IMR-90 (cell line): ENCODE measurements at regions not wholly inside any gene's neighbourhood (a gene's known extent, or its start where the extent isn't known, plus 50 kb on each side); places are given as distances from the start of the nearest gene placed in this dataset.

Experiments used
- ATAC-seq: fragments of 200-7000 bp; cut with Tn5 transposase; 2 replicates; pipeline ENCODE4 v1.9.1; 2020; ENCODE audit warnings: low read depth, mild to moderate bottlenecking, moderate library complexity
- BruUV-seq: library from RNA; stranded (reverse); fragments of 400-500 nt; replicated peaks from 2 replicates; lab custom pipeline; 2021; lab: Mats Ljungman, UMichigan
- CTCF ChIA-PET: fragments of 300-600 bp; formaldehyde crosslinking; extraction: SDS; loops from one replicate; lab custom pipeline; 2021; ENCODE audit warnings: antibody characterized with exemption; lab: Yijun Ruan, JAX
- POLR2A ChIA-PET: fragments of 300-600 bp; sonication (Branson Sonifier 250); formaldehyde crosslinking; loops from one replicate; lab custom pipeline; 2022; ENCODE audit warnings: antibody characterized with exemption; ENCODE audit not compliant: unreplicated experiment; lab: Charles Lee
- DNase-seq: peaks from one replicate; pipeline ENCODE4 v3.0.0; 2013
- H2AFZ ChIP-seq: replicated peaks from 2 replicates; pipeline ENCODE3; 2013; ENCODE audit warnings: low read length, mild to moderate bottlenecking; ENCODE audit not compliant: poor library complexity
- H2AK5ac ChIP-seq: 2 replicates; pipeline ENCODE4 v1.6.1; 2013; ENCODE audit warnings: low read depth, low read length, inconsistent platforms
- H2AK9ac ChIP-seq: replicated peaks from 2 replicates; pipeline ENCODE3; 2013; ENCODE audit warnings: mild to moderate bottlenecking, low read depth, low read length, moderate library complexity; ENCODE audit not compliant: poor library complexity
- H2BK120ac ChIP-seq: 2 replicates; pipeline ENCODE4 v1.6.1; 2013; ENCODE audit warnings: low read depth, low read length, inconsistent platforms
- H2BK15ac ChIP-seq: 3 replicates; pipeline ENCODE4 v1.6.1; 2013; ENCODE audit warnings: low read depth, low read length, inconsistent platforms
- H2BK20ac ChIP-seq: 2 replicates; pipeline ENCODE4 v1.6.1; 2013; ENCODE audit warnings: low read depth, mild to moderate bottlenecking, inconsistent platforms, low read length, moderate library complexity
- H2BK5ac ChIP-seq: 2 replicates; pipeline ENCODE4 v1.6.1; 2013; ENCODE audit warnings: mild to moderate bottlenecking, low read depth, low read length, inconsistent platforms; ENCODE audit not compliant: poor library complexity, severe bottlenecking
- H3K14ac ChIP-seq: replicated peaks from 2 replicates; pipeline ENCODE4 v1.6.1; 2013; ENCODE audit warnings: low read depth, low read length, inconsistent platforms
- H3K18ac ChIP-seq: 2 replicates; pipeline ENCODE4 v1.6.1; 2013; ENCODE audit warnings: low read depth, low read length, control low read depth
- H3K23ac ChIP-seq: 2 replicates; pipeline ENCODE4 v1.6.1; 2013; ENCODE audit warnings: low read depth, low read length, inconsistent platforms
- H3K27ac ChIP-seq: 2 replicates; pipeline ENCODE4 v1.5.1; 2013; ENCODE audit warnings: mild to moderate bottlenecking, control low read depth, low read length; ENCODE audit not compliant: insufficient read depth
- H3K27me3 ChIP-seq: 2 replicates; pipeline ENCODE4 v1.6.1; 2013; ENCODE audit warnings: low read length; ENCODE audit not compliant: control insufficient read depth, insufficient read depth
- H3K36me3 ChIP-seq: 2 replicates; pipeline ENCODE4 v1.6.1; 2013; ENCODE audit warnings: low read length, mixed read lengths; ENCODE audit not compliant: control insufficient read depth, insufficient read depth
- H3K4ac ChIP-seq: 2 replicates; pipeline ENCODE4 v1.6.1; 2013; ENCODE audit warnings: low read depth, low read length, inconsistent platforms
- H3K4me1 ChIP-seq: 2 replicates; pipeline ENCODE4 v1.6.1; 2013; ENCODE audit warnings: low read length, mixed read lengths; ENCODE audit not compliant: control insufficient read depth, insufficient read depth
- H3K4me2 ChIP-seq: 2 replicates; pipeline ENCODE4 v1.6.1; 2013; ENCODE audit warnings: low read depth, mild to moderate bottlenecking, control low read depth, low read length, moderate library complexity
- H3K4me3 ChIP-seq: 2 replicates; pipeline ENCODE4 v1.5.1; 2013; ENCODE audit warnings: low read depth, mild to moderate bottlenecking, control low read depth, low read length, moderate library complexity; ENCODE audit not compliant: insufficient read depth
- H3K56ac ChIP-seq: 2 replicates; pipeline ENCODE4 v1.6.1; 2013; ENCODE audit warnings: low read length, inconsistent platforms; ENCODE audit not compliant: insufficient read depth; ENCODE audit errors: extremely low read depth
- H3K79me1 ChIP-seq, 2 experiments: 2 replicates each; pipeline ENCODE4 v1.6.1; 2013; ENCODE audit warnings: low read length in 2 of 2, inconsistent platforms in 1 of 2, low read depth in 1 of 2
- H3K9ac ChIP-seq: 2 replicates; pipeline ENCODE4 v1.6.1; 2013; ENCODE audit warnings: low read depth, low read length, control low read depth
- H3K9me1 ChIP-seq: 2 replicates; pipeline ENCODE4 v1.6.1; 2013; ENCODE audit warnings: low read length, inconsistent platforms; ENCODE audit not compliant: insufficient read depth
- H3K9me3 ChIP-seq: 2 replicates; pipeline ENCODE4 v1.6.1; 2013; ENCODE audit warnings: low read length; ENCODE audit not compliant: control insufficient read depth, insufficient read depth
- H4K20me1 ChIP-seq: 2 replicates; pipeline ENCODE4 v1.6.1; 2013; ENCODE audit warnings: low read length, inconsistent platforms; ENCODE audit not compliant: insufficient read depth
- H4K5ac ChIP-seq: 2 replicates; pipeline ENCODE4 v1.6.1; 2013; ENCODE audit warnings: mild to moderate bottlenecking, low read depth, low read length, control low read depth
- H4K8ac ChIP-seq, 2 experiments: 2 replicates each; pipeline ENCODE4 v1.6.1; 2013; ENCODE audit warnings: low read depth in 2 of 2, low read length in 2 of 2, control low read depth in 1 of 2, inconsistent platforms in 1 of 2
- H4K91ac ChIP-seq: 2 replicates; pipeline ENCODE4 v1.6.1; 2013; ENCODE audit warnings: low read depth, low read length, inconsistent platforms; ENCODE audit not compliant: insufficient read depth
- CEBPB ChIP-seq: IDR thresholded peaks from 2 replicates; pipeline ENCODE4 v1.6.1; 2012; ENCODE audit warnings: low read depth, low read length, improper control_type of control experiment
- CHD1 ChIP-seq: IDR thresholded peaks from 2 replicates; pipeline ENCODE4 v1.6.1; 2012; ENCODE audit warnings: low read depth, low read length, improper control_type of control experiment
- FOS ChIP-seq: fragments of 150-350 bp; IDR thresholded peaks from 2 replicates; pipeline ENCODE4 v1.6.1; 2016; ENCODE audit warnings: low read depth, low read length
- MAFK ChIP-seq: IDR thresholded peaks from 2 replicates; pipeline ENCODE4 v1.6.1; 2012; ENCODE audit warnings: low read depth, low read length, improper control_type of control experiment
- MAZ ChIP-seq: IDR thresholded peaks from 2 replicates; pipeline ENCODE4 v1.6.1; 2012; ENCODE audit warnings: low read depth, mild to moderate bottlenecking, low read length, improper control_type of control experiment, moderate library complexity, borderline replicate concordance
- MXI1 ChIP-seq: IDR thresholded peaks from 2 replicates; pipeline ENCODE4 v1.6.1; 2012; ENCODE audit warnings: low read depth, mild to moderate bottlenecking, low read length, moderate library complexity, borderline replicate concordance
- NFE2L2 ChIP-seq: fragments of 150-350 bp; IDR thresholded peaks from 2 replicates; pipeline ENCODE4 v1.6.1; 2016; ENCODE audit warnings: low read depth, mild to moderate bottlenecking, low read length
- POLR2A ChIP-seq: IDR thresholded peaks from 2 replicates; pipeline ENCODE4 v1.6.1; 2012; ENCODE audit warnings: mild to moderate bottlenecking, low read depth, low read length
- RCOR1 ChIP-seq: IDR thresholded peaks from 2 replicates; pipeline ENCODE4 v1.6.1; 2012; ENCODE audit warnings: mild to moderate bottlenecking, low read length, improper control_type of control experiment; ENCODE audit not compliant: insufficient replicate concordance
- RFX5 ChIP-seq: IDR thresholded peaks from 2 replicates; pipeline ENCODE4 v1.8.0; 2012; ENCODE audit warnings: low read depth, mild to moderate bottlenecking, low read length, moderate library complexity
- SMC3 ChIP-seq: fragments of 150-350 bp; IDR thresholded peaks from 2 replicates; pipeline ENCODE4 v1.6.1; 2016; ENCODE audit warnings: low read depth, mild to moderate bottlenecking, antibody characterized with exemption, low read length, moderate library complexity
- USF2 ChIP-seq: fragments of 150-350 bp; IDR thresholded peaks from 2 replicates; pipeline ENCODE4 v1.6.1; 2017; ENCODE audit warnings: mild to moderate bottlenecking, antibody characterized with exemption, low read length, low read depth
- WGBS, 2 experiments: methylation state at CpG; one replicate each; pipeline versions ENCODE4 v1.1.5 to v1.1.7; 2013; ENCODE audit warnings: missing lambda C conversion rate in 2 of 2; ENCODE audit not compliant: insufficient read length in 1 of 2; ENCODE audit errors: extremely low coverage in 2 of 2; 5-methylcytosine and 5-hydroxymethylcytosine counted together
- dilution Hi-C: fragments of 300-500 bp; cut with HindIII; formaldehyde crosslinking; loops from one replicate; pipeline ENCODE4 v1.14.3; 2018; ENCODE audit warnings: low sequenced_read_pairs; ENCODE audit not compliant: unreplicated experiment
- in situ Hi-C: fragments of 300-500 bp; cut with MboI; formaldehyde crosslinking; loops from 3 replicates; pipeline ENCODE4 v1.14.3; 2019; ENCODE audit warnings: low sequenced_read_pairs, inconsistent platforms, mixed read lengths
- intact Hi-C: fragments of 100-400 bp; cut with micrococcal nuclease; formaldehyde crosslinking; loops from 2 replicates; pipeline ENCODE4 v1.10.0; 2022
- TF ChIP-seq, protein P1 (sequence below): conservative IDR thresholded peaks from 2 replicates; pipeline ENCODE4 v1.5.1; 2012; ENCODE audit warnings: mild to moderate bottlenecking, low read depth, low read length, improper control_type of control experiment

- H3K36me3 ChIP-seq: no peaks in the 10 kb centered on the region
- no peak overlapping the region for H2BK15ac ChIP-seq
- no peak overlapping the region for H4K8ac ChIP-seq
- dilution Hi-C loops: no loop called here
- TF ChIP-seq, protein P1, sequence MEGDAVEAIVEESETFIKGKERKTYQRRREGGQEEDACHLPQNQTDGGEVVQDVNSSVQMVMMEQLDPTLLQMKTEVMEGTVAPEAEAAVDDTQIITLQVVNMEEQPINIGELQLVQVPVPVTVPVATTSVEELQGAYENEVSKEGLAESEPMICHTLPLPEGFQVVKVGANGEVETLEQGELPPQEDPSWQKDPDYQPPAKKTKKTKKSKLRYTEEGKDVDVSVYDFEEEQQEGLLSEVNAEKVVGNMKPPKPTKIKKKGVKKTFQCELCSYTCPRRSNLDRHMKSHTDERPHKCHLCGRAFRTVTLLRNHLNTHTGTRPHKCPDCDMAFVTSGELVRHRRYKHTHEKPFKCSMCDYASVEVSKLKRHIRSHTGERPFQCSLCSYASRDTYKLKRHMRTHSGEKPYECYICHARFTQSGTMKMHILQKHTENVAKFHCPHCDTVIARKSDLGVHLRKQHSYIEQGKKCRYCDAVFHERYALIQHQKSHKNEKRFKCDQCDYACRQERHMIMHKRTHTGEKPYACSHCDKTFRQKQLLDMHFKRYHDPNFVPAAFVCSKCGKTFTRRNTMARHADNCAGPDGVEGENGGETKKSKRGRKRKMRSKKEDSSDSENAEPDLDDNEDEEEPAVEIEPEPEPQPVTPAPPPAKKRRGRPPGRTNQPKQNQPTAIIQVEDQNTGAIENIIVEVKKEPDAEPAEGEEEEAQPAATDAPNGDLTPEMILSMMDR: no peak
- TF ChIP-seq POLR2A: no peak
- no peak for TF ChIP-seq RCOR1
- no peak for TF ChIP-seq USF2
- TF ChIP-seq CEBPB: no peak
- TF ChIP-seq SMC3: no peak
- no peak for TF ChIP-seq NFE2L2
- TF ChIP-seq CHD1: no peak
- no peak for TF ChIP-seq FOS
- TF ChIP-seq MAFK: no peak
- TF ChIP-seq RFX5: no peak
- no peak for TF ChIP-seq MXI1
- TF ChIP-seq MAZ: no peak
- no peak for ATAC-seq
- no CpG with 5 or more reads among the region's 1 CpG for WGBS, 2 experiments
- no peak for DNase-seq
- no peaks in the 10 kb centered on the region for H3K9me1 ChIP-seq
- H3K14ac ChIP-seq: no peak overlapping the region
- no TSS peak for BruUV-seq
- H2AK9ac ChIP-seq: no peak overlapping the region
- no peak overlapping the region for H2BK5ac ChIP-seq
- no peak overlapping the region for H2AFZ ChIP-seq
- no peak overlapping the region for H3K9ac ChIP-seq
- H4K20me1 ChIP-seq: no peaks in the 10 kb centered on the region
- H3K79me1 ChIP-seq: no peaks in the 10 kb centered on the region
- no peak overlapping the region for H3K56ac ChIP-seq
- H4K5ac ChIP-seq: no peak overlapping the region
- H3K18ac ChIP-seq: no peak overlapping the region
- H3K27me3 ChIP-seq: no peaks in the 10 kb centered on the region
- H3K9me3 ChIP-seq: no peaks in the 10 kb centered on the region
- intact Hi-C loops: no loop called here
- no peak overlapping the region for H4K91ac ChIP-seq
- no peak overlapping the region for H2AK5ac ChIP-seq
- H3K23ac ChIP-seq: no peak overlapping the region
- H2BK20ac ChIP-seq: no peak overlapping the region
- POLR2A ChIA-PET: no interaction called here
- H3K4me2 ChIP-seq: no peak overlapping the region
- CTCF ChIA-PET: no interaction called here
- H3K4ac ChIP-seq: no peak overlapping the region
- no peak overlapping the region for H3K27ac ChIP-seq
- H2BK120ac ChIP-seq: no peak overlapping the region
- H3K4me1 ChIP-seq: no peaks in the 10 kb centered on the region
- in situ Hi-C loops: no loop called here
- no peak overlapping the region for H3K4me3 ChIP-seq
Measured at GRCh38 chrX:20729416-20729815, 462.7 kb upstream of the RPS6KA3 start.
